Thyroid gland (tissue), 4 donors: ENCODE measurements at regions not wholly inside any gene's neighbourhood (a gene's known extent, or its start where the extent isn't known, plus 50 kb on each side); places are given as distances from the start of the nearest gene placed in this dataset.

Experiments used
- CTCF ChIP-seq, 6 experiments: fragments of 200-600 bp in 3 of 6; fragments of 450-650 bp in 3 of 6; sonication (generic) in 3 of 6; IDR thresholded peaks; one replicate each; pipeline ENCODE4 v1.5.1; 2016 to 2019; ENCODE audit warnings: antibody characterized with exemption in 6 of 6, mild to moderate bottlenecking in 2 of 6, inconsistent platforms in 1 of 6, moderate library complexity in 1 of 6
- POLR2A ChIP-seq, 2 donors: fragments of 450-650 bp; IDR thresholded peaks; one replicate each; pipeline ENCODE4 v1.6.1; 2017; ENCODE audit warnings: antibody characterized with exemption in 2 of 2, mild to moderate bottlenecking in 2 of 2, moderate library complexity in 1 of 2

- TF ChIP-seq POLR2A (IDR thresholded peaks at IDR 0.05), result no peak
- no peak for TF ChIP-seq CTCF (IDR thresholded peaks at IDR 0.05)
Observed at GRCh38 chr5:102668220-102668932, 86.7 kb upstream of the PAM start.
